22Rv1 (cell line): ENCODE measurements at regions not wholly inside any gene's neighbourhood (a gene's known extent, or its start where the extent isn't known, plus 50 kb on each side); places are given as distances from the start of the nearest gene placed in this dataset.

ENCODE experiments used
- H3K27ac ChIP-seq: fragments of 450-650 bp; 2 replicates; pipeline ENCODE4 v1.5.1; 2017
- CTCF ChIP-seq: fragments of 450-650 bp; IDR thresholded peaks from 2 replicates; pipeline ENCODE4 v1.5.1; 2017; ENCODE audit warnings: mild to moderate bottlenecking
- ZFX ChIP-seq: fragments of 450-650 bp; IDR thresholded peaks from 2 replicates; pipeline ENCODE4 v1.6.1; 2017; ENCODE audit warnings: antibody characterized with exemption, borderline replicate concordance

GRCh38 chr11:26087120-26087935 is 244.6 kb upstream of the ANO3 start:
- TF ChIP-seq ZFX (no peak), CTCF (no peak)
- H3K27ac ChIP-seq, result no peak overlapping the region

GRCh38 chr11:26088391-26088790 is 243.5 kb upstream of the ANO3 start:
- no peak overlapping the region for H3K27ac ChIP-seq

GRCh38 chr11:26090651-26091050 is 241.3 kb upstream of the ANO3 start:
- TF ChIP-seq ZFX, result no peak
- no peak for TF ChIP-seq CTCF
- no peak overlapping the region for H3K27ac ChIP-seq

More at GRCh38 chr11:26088391-26088790, 243.5 kb upstream of the ANO3 start:
- TF ChIP-seq CTCF (no peak), ZFX (no peak)

- no peak overlapping the region for H3K27ac ChIP-seq
- TF ChIP-seq CTCF, result no peak
- TF ChIP-seq ZFX, result no peak
Observed at GRCh38 chr11:26093206-26093605, 238.7 kb upstream of the ANO3 start.

GRCh38 chr11:26095340-26095739 is 236.6 kb upstream of the ANO3 start:
- no peak for TF ChIP-seq CTCF
- no peak overlapping the region for H3K27ac ChIP-seq

- TF ChIP-seq CTCF, result no peak
- TF ChIP-seq ZFX, result no peak
- no peak overlapping the region for H3K27ac ChIP-seq
Observed at GRCh38 chr11:26096451-26096850, 235.5 kb upstream of the ANO3 start.

GRCh38 chr11:26102325-26102724 is 229.6 kb upstream of the ANO3 start:
- no peak for TF ChIP-seq CTCF
- TF ChIP-seq ZFX, result no peak
- no peak overlapping the region for H3K27ac ChIP-seq
